ENCODE measurements at regions not wholly inside any gene's neighbourhood (a gene's known extent, or its start where the extent isn't known, plus 50 kb on each side); places are given as distances from the start of the nearest gene placed in this dataset.

DNA sequence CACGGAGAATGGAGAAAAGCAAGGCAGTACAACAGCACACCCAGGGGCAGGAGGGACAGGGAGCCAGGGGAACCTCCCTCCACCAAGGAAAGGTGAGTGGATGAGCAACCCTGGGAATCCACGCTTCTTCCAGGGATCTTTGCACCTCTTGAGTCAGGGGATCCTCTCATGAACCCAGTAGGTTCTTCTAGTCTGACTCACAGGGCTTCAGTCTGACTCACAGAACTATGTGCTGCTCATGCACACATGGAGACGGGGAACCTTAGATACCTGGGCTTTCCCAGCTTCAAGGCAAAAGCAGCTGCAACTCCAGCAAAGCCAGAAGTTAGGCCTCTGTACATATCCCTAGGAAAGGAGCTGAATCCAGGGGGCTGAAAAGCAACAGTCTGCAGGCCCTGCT lies 1021.4 kb upstream of the TENM4 start:
- TF ChIP-seq POLR2A (IDR thresholded peaks at IDR 0.05; ENCODE audit: low read length) (no peak), GATA1 (IDR thresholded peaks at IDR 0.05; ENCODE audit: low read depth, low read length) (no peak)
